ENCODE measurements at regions not wholly inside any gene's neighbourhood (a gene's known extent, or its start where the extent isn't known, plus 50 kb on each side); places are given as distances from the start of the nearest gene placed in this dataset.

- no peak overlapping the region for H3K4me3 ChIP-seq (replicated peaks; ENCODE audit: low read depth, low read length)
- TF ChIP-seq CTCF (IDR thresholded peaks at IDR 0.05; ENCODE audit: low read depth, low read length, missing control alignments), result no peak
- DNase-seq (ENCODE audit: extremely low read depth, low read depth), result no peak
Observed at GRCh38 chr3:115450036-115450435, 173.3 kb upstream of the GAP43 start.

GRCh38 chr3:115464036-115464435 is 159.3 kb upstream of the GAP43 start:
- DNase-seq (ENCODE audit: extremely low read depth, low read depth), result no peak
- no peak for TF ChIP-seq CTCF (IDR thresholded peaks at IDR 0.05; ENCODE audit: low read depth, low read length, missing control alignments)

GRCh38 chr3:115469649-115470048 is 153.7 kb upstream of the GAP43 start:
- DNase-seq (ENCODE audit: extremely low read depth, low read depth), result peak; percentile 27
- H3K4me3 ChIP-seq (replicated peaks; ENCODE audit: low read depth, low read length), result no peak overlapping the region
- no peak for TF ChIP-seq CTCF (IDR thresholded peaks at IDR 0.05; ENCODE audit: low read depth, low read length, missing control alignments)

More at GRCh38 chr3:115464036-115464435, 159.3 kb upstream of the GAP43 start:
- no peak overlapping the region for H3K4me3 ChIP-seq (replicated peaks; ENCODE audit: low read depth, low read length)

- no peak overlapping the region for H3K4me3 ChIP-seq (replicated peaks; ENCODE audit: low read depth, low read length)
- DNase-seq (ENCODE audit: extremely low read depth, low read depth), result no peak
- no peak for TF ChIP-seq CTCF (IDR thresholded peaks at IDR 0.05; ENCODE audit: low read depth, low read length, missing control alignments)
Observed at GRCh38 chr3:115470254-115470653, 153.1 kb upstream of the GAP43 start.

GRCh38 chr3:115475178-115476041 is 147.9 kb upstream of the GAP43 start:
- no peak overlapping the region for H3K4me3 ChIP-seq (replicated peaks; ENCODE audit: low read depth, low read length)
- TF ChIP-seq CTCF (IDR thresholded peaks at IDR 0.05; ENCODE audit: low read depth, low read length, missing control alignments), result no peak
- DNase-seq (ENCODE audit: extremely low read depth, low read depth), result no peak

GRCh38 chr3:115476472-115476871 is 146.8 kb upstream of the GAP43 start:
- H3K4me3 ChIP-seq (replicated peaks; ENCODE audit: low read depth, low read length), result no peak overlapping the region
- DNase-seq (ENCODE audit: extremely low read depth, low read depth), result no peak
- TF ChIP-seq CTCF (IDR thresholded peaks at IDR 0.05; ENCODE audit: low read depth, low read length, missing control alignments), result no peak
